ENCODE measurements at regions not wholly inside any gene's neighbourhood (a gene's known extent, or its start where the extent isn't known, plus 50 kb on each side); places are given as distances from the start of the nearest gene placed in this dataset.

DNA sequence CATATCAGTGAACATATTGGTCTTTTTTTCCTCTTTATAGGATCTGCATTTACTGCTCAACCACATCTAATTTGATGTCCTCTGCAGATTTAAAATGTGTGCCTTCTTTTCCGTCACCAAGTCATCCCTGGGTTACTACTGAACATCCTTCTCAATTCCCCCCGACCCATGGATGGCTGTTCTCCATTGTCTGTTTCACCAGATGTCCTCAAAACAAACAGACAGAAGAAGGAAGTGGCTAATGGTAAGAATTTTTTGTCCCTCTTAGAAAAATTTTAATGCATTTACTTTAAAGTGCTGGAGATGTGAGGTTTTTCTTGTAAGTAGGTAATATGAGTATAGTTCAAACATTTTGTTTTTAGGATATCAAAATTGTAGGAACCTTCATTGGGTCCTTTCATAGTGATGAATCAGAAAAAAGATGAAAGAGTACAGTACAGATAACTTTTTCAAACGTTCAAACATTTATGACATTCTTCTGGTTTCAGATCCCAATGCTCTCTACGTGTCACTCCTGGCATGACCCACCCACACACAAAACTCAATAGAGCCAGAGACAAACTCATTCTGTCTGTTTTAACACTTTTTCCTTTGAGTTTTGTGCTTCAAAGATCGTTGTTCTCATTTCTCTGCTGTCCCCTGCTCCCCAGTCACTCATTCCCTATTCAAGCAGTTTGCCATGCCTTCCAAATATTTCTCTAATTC, 276.4 kb downstream of the PRL start:
- no peak for DNase-seq
- Histone ChIP-seq H3K9me3 (ENCODE audit: control insufficient read depth, insufficient read depth, low read length) (peaks cover 5% of the 10 kb centered on the region), H3K27me3 (ENCODE audit: control insufficient read depth, insufficient read depth, low read length) (no peaks in the 10 kb centered on the region), H3K36me3 (ENCODE audit: control insufficient read depth, insufficient read depth, low read length) (no peaks in the 10 kb centered on the region), H3K4me1 (ENCODE audit: control insufficient read depth, insufficient read depth, low read length) (peaks cover 2% of the 10 kb centered on the region), H3K4me3 (ENCODE audit: low read length) (no peak overlapping the region), H3K27ac (ENCODE audit: low read length) (no peak overlapping the region)
- 44% methylated on average over 4 of the region's 5 CpGs for WGBS (ENCODE audit: insufficient coverage)
- Mint-ChIP-seq H3K4me3 (no peak overlapping the region), H3K9me3 (peaks cover 4 to 7% of the 10 kb centered on the region in 2 donors), H3K27me3 (ENCODE audit: low read depth in 2 of 2) (no peaks in the 10 kb centered on the region), H3K4me1 (no peaks in the 10 kb centered on the region), H3K36me3 (no peaks in the 10 kb centered on the region), H3K27ac (no peak overlapping the region)
- no peak for ATAC-seq
- TF ChIP-seq CTCF (IDR thresholded peaks at IDR 0.05): no peak
- intact Hi-C loops (cut with micrococcal nuclease): no loop called here

DNA sequence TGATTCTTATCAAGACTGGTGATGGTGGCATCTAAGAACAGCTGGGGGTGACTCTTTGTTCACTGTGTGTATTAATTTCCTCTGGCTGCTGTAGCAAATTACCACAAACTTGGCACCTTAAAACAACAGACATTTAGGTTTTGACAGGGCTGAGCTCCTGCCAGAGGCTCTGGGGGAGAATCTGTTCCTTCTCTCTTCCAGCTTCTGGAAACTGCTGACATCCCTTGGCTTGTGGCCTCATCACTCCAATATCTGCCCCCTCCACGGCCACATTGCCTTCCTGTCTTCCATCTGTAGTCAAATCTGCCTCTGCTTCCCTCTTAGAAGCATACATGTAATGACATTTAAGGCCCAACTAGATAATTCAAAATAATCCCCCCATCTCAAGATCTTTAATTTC, 274.9 kb downstream of the PRL start:
- Histone ChIP-seq H3K27ac (ENCODE audit: low read length) (no peak overlapping the region), H3K36me3 (ENCODE audit: control insufficient read depth, insufficient read depth, low read length) (no peaks in the 10 kb centered on the region), H3K4me3 (ENCODE audit: low read length) (no peak overlapping the region), H3K9me3 (ENCODE audit: control insufficient read depth, insufficient read depth, low read length) (peaks cover 5% of the 10 kb centered on the region), H3K27me3 (ENCODE audit: control insufficient read depth, insufficient read depth, low read length) (no peaks in the 10 kb centered on the region), H3K4me1 (ENCODE audit: control insufficient read depth, insufficient read depth, low read length) (peaks cover 6% of the 10 kb centered on the region)
- Mint-ChIP-seq H3K9me3 (peaks cover 4 to 7% of the 10 kb centered on the region in 2 donors), H3K27ac (no peak overlapping the region), H3K27me3 (ENCODE audit: low read depth in 2 of 2) (no peaks in the 10 kb centered on the region), H3K4me1 (no peaks in the 10 kb centered on the region), H3K36me3 (no peaks in the 10 kb centered on the region), H3K4me3 (no peak overlapping the region)
- DNase-seq (no peak), ATAC-seq (no peak)
- WGBS (ENCODE audit: insufficient coverage): 84% methylated on average over 1 of the region's 1 CpG
- TF ChIP-seq CTCF (IDR thresholded peaks at IDR 0.05): no peak
- intact Hi-C loops (cut with micrococcal nuclease): no loop called here

- no peak for ATAC-seq
- H3K4me3 ChIP-seq (ENCODE audit: low read length): no peak overlapping the region
- H3K27ac Mint-ChIP-seq: no peak overlapping the region
- H3K4me3 Mint-ChIP-seq: no peak overlapping the region
- no peaks in the 10 kb centered on the region for H3K36me3 ChIP-seq (ENCODE audit: control insufficient read depth, insufficient read depth, low read length)
- no peak for DNase-seq
- no peak for TF ChIP-seq CTCF (IDR thresholded peaks at IDR 0.05)
- H3K36me3 Mint-ChIP-seq: no peaks in the 10 kb centered on the region
- H3K4me1 ChIP-seq (ENCODE audit: control insufficient read depth, insufficient read depth, low read length): peaks cover 6% of the 10 kb centered on the region
- H3K9me3 Mint-ChIP-seq: peaks cover 4 to 7% of the 10 kb centered on the region in 2 donors
- H3K27me3 ChIP-seq (ENCODE audit: control insufficient read depth, insufficient read depth, low read length): no peaks in the 10 kb centered on the region
- H3K27ac ChIP-seq (ENCODE audit: low read length): no peak overlapping the region
- peaks cover 0 to 2% of the 10 kb centered on the region in 2 donors for H3K27me3 Mint-ChIP-seq (ENCODE audit: low read depth in 2 of 2)
- H3K9me3 ChIP-seq (ENCODE audit: control insufficient read depth, insufficient read depth, low read length): peaks cover 5% of the 10 kb centered on the region
- 56% methylated on average over 5 of the region's 5 CpGs for WGBS (ENCODE audit: insufficient coverage)
- peaks cover 0 to 4% of the 10 kb centered on the region in 2 donors for H3K4me1 Mint-ChIP-seq
- intact Hi-C loops (cut with micrococcal nuclease): no loop called here
These were observed 272.9 kb downstream of the PRL start for GRCh38 chr6:22023937-22024336.

DNA sequence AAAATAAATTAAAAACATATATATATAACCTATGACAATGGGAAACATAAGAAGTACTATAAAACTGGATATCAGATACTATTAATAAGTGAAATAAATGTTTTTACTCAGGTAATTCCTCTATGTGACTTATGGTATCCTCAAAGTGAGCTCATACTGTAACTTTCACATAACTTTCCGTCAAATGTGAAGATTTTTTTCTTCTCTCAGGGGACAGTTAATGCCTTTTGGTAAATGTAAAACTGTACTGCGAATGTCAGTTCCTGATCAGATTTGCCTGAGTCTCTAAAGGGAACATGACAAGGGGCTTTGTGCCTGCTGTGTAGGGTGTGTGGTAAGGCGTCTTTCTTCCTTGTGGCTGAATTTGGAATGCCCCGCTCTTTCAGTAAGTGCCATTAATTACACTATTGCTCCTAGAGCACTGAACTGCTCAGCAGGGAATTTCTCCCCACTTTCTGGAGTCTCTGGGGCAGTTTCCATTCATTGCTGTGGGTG, 271.8 kb downstream of the PRL start:
- H3K36me3 ChIP-seq (ENCODE audit: control insufficient read depth, insufficient read depth, low read length): no peaks in the 10 kb centered on the region
- no peak for ATAC-seq
- Mint-ChIP-seq H3K27ac (no peak overlapping the region), H3K36me3 (no peaks in the 10 kb centered on the region), H3K27me3 (ENCODE audit: low read depth in 2 of 2) (peaks cover 0 to 2% of the 10 kb centered on the region in 2 donors), H3K9me3 (peaks cover 4 to 7% of the 10 kb centered on the region in 2 donors), H3K4me3 (no peak overlapping the region), H3K4me1 (peaks cover 0 to 4% of the 10 kb centered on the region in 2 donors)
- no peak for DNase-seq
- H3K27me3 ChIP-seq (ENCODE audit: control insufficient read depth, insufficient read depth, low read length): no peaks in the 10 kb centered on the region
- 63% methylated on average over 2 of the region's 4 CpGs for WGBS (ENCODE audit: insufficient coverage)
- no peak for TF ChIP-seq CTCF (IDR thresholded peaks at IDR 0.05)
- H3K4me1 ChIP-seq (ENCODE audit: control insufficient read depth, insufficient read depth, low read length): peaks cover 6% of the 10 kb centered on the region
- intact Hi-C loops (cut with micrococcal nuclease): no loop called here
- no peak overlapping the region for H3K4me3 ChIP-seq (ENCODE audit: low read length)
- H3K27ac ChIP-seq (ENCODE audit: low read length): no peak overlapping the region
- peaks cover 5% of the 10 kb centered on the region for H3K9me3 ChIP-seq (ENCODE audit: control insufficient read depth, insufficient read depth, low read length)
